ENCODE measurements at regions not wholly inside any gene's neighbourhood (a gene's known extent, or its start where the extent isn't known, plus 50 kb on each side); places are given as distances from the start of the nearest gene placed in this dataset.
A peak's percentile ranks its signal among the peaks of the same experiment; 100 is the strongest.
"Not testable (repeated sequence)": the region's sequence is repeated elsewhere in the genome, so short reads cannot be mapped to it uniquely, and the experiment has no call there.

DNA sequence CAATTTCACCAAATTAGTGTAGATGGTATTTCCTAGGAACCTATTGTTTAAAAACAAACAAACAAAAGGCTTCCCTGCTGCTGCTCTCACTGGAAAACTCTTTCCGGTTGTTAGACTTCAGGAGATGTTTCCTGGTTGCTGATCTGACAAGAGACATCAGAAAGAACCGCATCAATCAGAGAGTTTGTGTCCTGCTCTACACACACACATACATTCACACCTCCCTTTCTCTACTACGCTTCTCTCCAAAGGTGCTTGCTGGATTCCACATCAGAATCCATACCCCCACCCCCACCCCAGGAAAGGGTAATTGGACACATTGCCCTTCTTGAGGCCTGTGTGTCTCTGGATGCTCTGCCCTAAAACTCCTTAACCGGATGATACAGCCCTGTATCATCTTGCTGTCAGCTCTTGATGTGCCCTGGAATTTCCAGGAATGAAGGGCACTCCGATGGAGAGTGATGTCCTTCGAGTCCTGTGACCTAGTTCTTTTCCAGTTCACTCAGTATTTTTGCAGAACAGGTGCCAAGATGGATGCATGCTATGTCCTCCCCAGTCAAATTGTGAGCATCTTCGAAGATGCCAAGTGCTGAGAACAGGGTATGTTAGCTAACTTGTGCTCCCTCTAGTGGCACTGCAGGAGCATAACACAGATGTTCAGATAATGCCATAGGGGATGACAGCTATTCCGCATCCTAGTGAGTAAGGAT is 113.7 kb upstream of the SLC35F3 start:
- DNase-seq: peak; percentile 50

DNA sequence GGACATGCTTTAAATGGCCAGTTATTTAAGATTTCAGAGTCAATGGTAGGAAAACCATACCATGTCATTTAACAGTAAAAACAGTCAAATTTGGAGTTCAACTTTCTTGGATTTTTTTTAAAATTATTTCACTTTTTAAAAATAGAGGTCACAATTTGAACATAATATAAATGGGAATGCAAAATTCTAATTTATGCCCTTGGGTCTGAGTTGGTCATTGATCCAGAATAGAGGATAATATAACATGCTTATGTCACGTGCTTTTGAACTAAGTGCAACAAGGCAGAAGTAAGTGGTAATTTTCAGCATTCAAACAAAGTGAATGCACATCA is 113.1 kb upstream of the SLC35F3 start:
- no peak for DNase-seq

DNA sequence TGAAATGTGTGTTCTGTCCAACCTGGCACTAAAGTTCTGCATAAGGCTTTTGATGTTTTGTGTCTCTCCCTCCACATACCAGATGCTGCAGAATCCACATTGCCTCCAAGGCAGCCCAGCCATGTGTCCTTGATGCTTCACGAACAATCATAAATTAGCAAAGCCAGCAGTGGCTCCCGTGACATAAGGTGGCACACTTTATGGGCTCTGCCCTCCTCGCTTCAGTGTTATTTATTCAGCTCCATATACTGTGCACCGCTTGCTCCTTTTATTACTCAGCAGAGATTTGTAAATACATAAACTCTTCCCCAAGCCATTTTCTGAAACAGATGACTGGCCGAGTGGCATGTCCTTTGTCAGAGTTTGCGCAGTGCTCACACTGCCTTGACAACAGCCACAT is 112.8 kb upstream of the SLC35F3 start:
- DNase-seq: no peak

- no peak for DNase-seq
These were observed 109.6 kb upstream of the SLC35F3 start for GRCh38 chr1:233794863-233795262.

DNA sequence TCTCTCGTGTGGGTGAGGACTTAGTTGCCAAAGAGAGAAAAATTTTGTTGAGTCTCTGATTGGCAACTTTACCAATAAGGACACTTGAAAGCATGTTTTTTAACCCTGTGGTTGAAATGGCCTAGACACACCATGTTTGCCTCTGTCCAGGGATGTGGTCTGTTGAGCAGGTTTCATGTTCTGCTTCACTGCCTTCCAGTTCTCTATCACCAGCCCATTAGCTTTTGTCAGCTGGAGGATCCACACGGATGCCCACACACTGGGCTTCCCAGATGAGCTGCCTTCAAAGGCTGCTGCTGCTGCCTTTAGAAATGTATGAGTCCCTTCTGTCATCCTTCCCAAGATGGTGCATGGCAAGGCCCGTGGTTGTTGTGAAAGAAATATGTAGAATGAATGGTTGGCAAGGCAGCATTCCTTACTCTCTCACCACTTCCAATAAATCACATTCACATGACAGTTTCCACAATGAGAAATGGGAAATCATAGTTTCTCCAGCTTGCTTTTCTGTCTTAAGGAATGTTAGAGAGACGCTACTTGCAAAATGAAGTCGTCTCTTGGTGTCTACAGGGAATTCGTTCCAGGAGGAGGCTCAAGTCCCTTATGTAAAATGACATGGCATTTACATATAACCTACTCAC is 108.2 kb upstream of the SLC35F3 start:
- DNase-seq: no peak

- no peak for DNase-seq
These were observed 101.9 kb upstream of the SLC35F3 start for GRCh38 chr1:233802611-233803010.

- DNase-seq: no peak
These were observed 98.7 kb upstream of the SLC35F3 start for GRCh38 chr1:233805786-233806185.

GRCh38 chr1:233815357-233815756 is 89.1 kb upstream of the SLC35F3 start:
- DNase-seq: no peak

DNA sequence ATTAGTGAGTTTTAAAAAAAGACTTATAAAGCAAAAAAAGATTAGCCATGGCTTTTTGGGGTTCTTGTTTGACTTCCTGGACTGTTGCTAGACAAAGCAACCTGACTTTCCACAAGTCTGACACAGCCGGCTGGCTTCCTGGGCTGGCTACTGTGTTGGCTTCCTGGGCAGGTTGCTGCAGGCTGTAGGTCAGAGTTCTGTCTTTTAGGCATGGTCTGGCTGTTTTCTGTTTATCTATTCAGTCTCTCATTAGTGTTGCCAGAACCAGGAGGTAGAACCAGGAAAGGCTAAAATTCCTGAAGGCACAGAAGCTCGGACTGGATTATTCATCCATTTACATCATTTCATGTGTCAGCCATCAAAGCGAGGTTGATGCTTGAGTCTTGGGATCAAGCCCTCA is 88.6 kb upstream of the SLC35F3 start:
- DNase-seq: no peak

DNA sequence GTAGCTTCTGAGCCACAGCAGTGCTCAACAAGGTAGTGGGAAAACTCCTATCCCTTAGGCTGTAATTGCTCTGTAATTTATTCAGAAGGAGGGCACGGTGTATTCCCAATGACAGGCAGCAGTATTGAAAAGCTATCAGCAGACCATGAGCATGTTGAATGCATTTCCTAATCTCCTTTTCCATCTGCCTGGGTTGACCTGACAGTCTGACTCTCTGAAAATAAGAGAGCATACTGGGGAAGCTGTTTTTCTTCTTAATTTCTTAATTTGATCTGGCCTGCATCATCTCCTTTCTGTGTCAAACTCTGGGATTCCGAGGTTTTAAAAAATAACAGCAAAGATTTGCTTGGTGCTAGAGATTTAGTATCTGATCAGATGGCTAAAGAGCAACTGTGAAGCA is 88.1 kb upstream of the SLC35F3 start:
- no peak for DNase-seq

DNA sequence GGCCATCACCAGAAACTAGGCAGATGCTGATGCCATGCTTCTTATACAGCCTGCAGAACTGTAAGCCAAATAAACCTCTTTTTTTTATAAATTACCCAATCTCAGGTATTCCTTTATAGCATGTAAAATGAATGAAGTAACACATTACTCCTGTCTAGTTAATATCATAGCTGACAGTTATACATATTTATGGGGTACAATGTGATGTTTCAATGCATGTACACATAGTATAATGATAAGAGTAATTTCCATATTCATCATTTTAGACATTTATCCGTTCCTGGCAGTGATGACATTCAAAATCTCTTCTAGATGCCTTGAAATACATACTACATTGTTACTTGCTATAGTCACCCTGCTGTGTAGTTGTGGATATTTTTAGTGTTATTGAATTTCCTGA is 85.4 kb upstream of the SLC35F3 start:
- DNase-seq: no peak

- DNase-seq: not testable (repeated sequence)
These were observed 80.3 kb upstream of the SLC35F3 start for GRCh38 chr1:233824179-233824578.

GRCh38 chr1:233827937-233828336 is 76.5 kb upstream of the SLC35F3 start:
- DNase-seq: not testable (repeated sequence)

DNA sequence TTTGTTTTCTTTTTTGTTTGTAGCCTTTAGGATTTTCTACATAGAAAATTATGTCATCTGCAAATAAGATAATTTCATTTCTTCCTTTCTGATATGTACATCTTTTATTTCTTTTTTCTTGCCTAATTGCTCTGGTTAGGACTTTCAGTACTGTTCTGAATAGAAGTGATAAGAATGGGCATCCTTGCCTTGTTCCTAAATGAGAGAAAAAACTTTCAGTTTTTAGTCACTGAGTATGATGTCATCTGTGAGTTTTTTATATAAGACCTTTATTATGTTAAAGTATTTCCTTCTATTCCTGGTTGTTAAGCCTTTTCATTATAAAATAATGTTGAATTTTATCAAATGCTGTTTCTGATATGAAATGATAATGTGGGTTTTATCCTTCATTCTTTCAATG is 76.0 kb upstream of the SLC35F3 start:
- DNase-seq: no peak

DNA sequence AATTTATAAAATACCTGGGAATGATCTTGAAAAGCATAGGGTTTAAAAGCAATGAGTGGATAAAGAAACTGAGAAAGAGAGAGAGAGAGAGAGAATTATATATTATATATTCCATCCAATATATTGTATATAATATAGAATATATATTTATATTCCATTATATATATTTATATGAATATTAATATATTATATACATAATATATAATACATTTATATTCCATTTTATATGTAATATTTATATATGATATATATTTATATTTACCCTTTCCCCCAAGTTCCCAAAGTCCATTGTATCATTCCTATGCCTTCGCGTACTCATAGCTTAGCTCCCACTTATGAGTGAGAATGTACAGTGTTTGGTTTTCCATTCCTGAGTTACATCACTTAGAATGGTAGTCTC is 69.9 kb upstream of the SLC35F3 start:
- DNase-seq: no peak

- DNase-seq: not testable (repeated sequence)
These were observed 66.3 kb upstream of the SLC35F3 start for GRCh38 chr1:233838207-233838606.

DNA sequence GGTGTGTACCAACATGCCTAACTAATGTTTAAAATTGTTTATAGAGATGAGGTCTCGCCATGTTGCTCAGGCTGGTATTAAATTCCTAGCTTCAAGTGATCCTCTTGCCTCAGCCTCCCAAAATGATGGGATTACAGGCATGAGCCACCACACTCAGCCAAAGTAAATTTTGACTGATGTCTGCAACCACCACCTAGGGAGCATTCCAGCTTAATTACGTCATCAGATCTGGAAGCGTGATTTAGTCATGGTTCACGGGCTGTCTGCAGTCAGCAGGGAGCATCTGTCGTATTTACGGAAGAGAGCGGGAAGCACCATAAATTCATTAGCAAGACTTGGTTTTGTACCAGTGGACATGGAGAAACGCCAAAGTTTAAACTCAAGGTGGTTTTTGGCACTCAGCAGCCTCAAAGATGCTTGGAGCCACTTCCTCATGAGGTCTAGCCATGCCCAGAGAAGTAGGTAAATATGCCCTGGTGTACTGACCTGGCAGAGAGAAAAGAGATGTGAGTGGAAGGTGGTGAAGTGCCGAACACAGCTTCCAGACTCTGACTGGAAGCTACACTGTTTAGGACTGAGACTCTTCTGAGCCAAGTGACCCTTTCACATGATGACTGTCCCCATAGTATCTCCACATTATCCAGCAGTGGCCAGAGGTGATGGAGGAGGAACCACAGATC is 60.8 kb upstream of the SLC35F3 start:
- DNase-seq: no peak

GRCh38 chr1:233844275-233844674 is 60.2 kb upstream of the SLC35F3 start:
- no peak for DNase-seq

DNA sequence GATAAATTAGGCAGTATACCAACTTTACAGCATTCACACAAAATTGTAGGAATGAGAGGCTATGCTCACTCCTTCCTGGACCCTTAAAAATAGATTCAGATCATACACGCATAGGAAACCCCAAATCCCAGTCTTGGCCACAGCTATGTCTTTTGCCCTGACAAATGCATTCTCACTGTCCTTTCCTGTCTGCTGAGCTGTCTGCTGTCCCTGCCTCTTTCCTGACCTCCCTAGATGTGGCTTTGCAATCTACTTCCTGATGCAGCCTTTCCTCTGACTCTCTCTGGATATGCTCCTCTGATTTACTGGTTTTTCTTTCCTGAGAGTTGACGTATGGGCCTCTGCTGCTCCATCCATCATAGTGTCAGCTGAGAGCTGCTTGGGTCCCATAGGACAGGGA is 59.8 kb upstream of the SLC35F3 start:
- no peak for DNase-seq
